Osteoblast (primary cell): ENCODE measurements at regions not wholly inside any gene's neighbourhood (a gene's known extent, or its start where the extent isn't known, plus 50 kb on each side); places are given as distances from the start of the nearest gene placed in this dataset.
"Not testable (repeated sequence)": the region's sequence is repeated elsewhere in the genome, so short reads cannot be mapped to it uniquely, and the experiment has no call there.

Source experiments
- DNase-seq: peaks from one replicate; pipeline ENCODE4 v3.0.0; 2011; ENCODE audit warnings: low spot score, mixed read lengths; ENCODE audit not compliant: insufficient read length; ENCODE audit errors: missing footprints
- H2AFZ ChIP-seq: 2 replicates; pipeline ENCODE4 v1.6.0; 2011; ENCODE audit warnings: mild to moderate bottlenecking, low read length
- H3K27ac ChIP-seq: 2 replicates; pipeline ENCODE4 v1.5.1; 2011; ENCODE audit warnings: mild to moderate bottlenecking, low read depth, low read length, moderate library complexity
- H3K27me3 ChIP-seq: 2 replicates; pipeline ENCODE4 v1.6.0; 2012; ENCODE audit warnings: mild to moderate bottlenecking, control low read depth, inconsistent platforms, low read length, moderate library complexity; ENCODE audit not compliant: insufficient read depth
- H3K36me3 ChIP-seq: 2 replicates; pipeline ENCODE4 v1.5.1; 2011; ENCODE audit warnings: mild to moderate bottlenecking, low read length, control low read depth, moderate library complexity; ENCODE audit not compliant: insufficient read depth
- H3K4me1 ChIP-seq: 2 replicates; pipeline ENCODE4 v1.5.1; 2011; ENCODE audit warnings: mild to moderate bottlenecking, low read length, control low read depth, moderate library complexity; ENCODE audit not compliant: insufficient read depth
- H3K4me2 ChIP-seq: 2 replicates; pipeline ENCODE4 v1.6.0; 2011; ENCODE audit warnings: mild to moderate bottlenecking, low read length; ENCODE audit not compliant: insufficient read depth
- H3K4me3 ChIP-seq: fragments of 200-600 bp; sonication (generic); 3 replicates; pipeline ENCODE4 v1.5.1; 2012; ENCODE audit warnings: mild to moderate bottlenecking, low read length, inconsistent platforms; ENCODE audit not compliant: insufficient read depth
- H3K79me2 ChIP-seq: 2 replicates; pipeline ENCODE4 v1.6.0; 2012; ENCODE audit warnings: mild to moderate bottlenecking, low read length, control low read depth, inconsistent platforms; ENCODE audit not compliant: insufficient read depth
- H3K9me3 ChIP-seq: 2 replicates; pipeline ENCODE4 v1.5.1; 2011; ENCODE audit warnings: low read depth, low read length, control low read depth
- H4K20me1 ChIP-seq: 2 replicates; pipeline ENCODE4 v1.6.0; 2012; ENCODE audit warnings: mild to moderate bottlenecking, low read length, control low read depth; ENCODE audit not compliant: insufficient read depth
- TF ChIP-seq, protein P1 (sequence below): IDR thresholded peaks from 2 replicates; pipeline ENCODE4 v1.5.1; 2011; ENCODE audit warnings: mild to moderate bottlenecking, low read depth, low read length, moderate library complexity; ENCODE audit errors: extremely low read depth

DNA sequence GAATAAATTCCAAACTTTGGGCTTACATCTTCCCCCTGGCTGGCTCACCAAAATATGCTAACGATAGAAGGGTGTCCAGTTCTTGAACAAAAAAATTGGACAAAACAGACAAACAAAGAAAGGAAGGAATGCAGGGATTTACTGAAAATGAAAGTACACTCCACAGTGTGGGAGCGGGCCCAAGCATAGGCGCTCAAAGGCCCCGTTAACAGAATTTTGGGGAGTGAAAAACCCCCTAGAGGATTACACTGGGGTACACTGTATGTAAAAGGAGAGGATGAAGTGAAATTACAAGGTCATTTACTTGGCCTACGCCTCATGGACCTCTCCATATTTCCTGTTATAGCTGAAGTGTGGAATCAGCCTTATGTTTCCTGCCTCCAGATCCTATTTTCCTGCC is 899.7 kb downstream of the DSC3 start:
- Histone ChIP-seq H3K4me2 (no peak overlapping the region), H4K20me1 (no peaks in the 10 kb centered on the region), H2AFZ (no peak overlapping the region), H3K36me3 (no peaks in the 10 kb centered on the region), H3K79me2 (no peaks in the 10 kb centered on the region), H3K27ac (no peak overlapping the region), H3K4me1 (no peaks in the 10 kb centered on the region), H3K4me3 (no peak overlapping the region), H3K27me3 (no peaks in the 10 kb centered on the region), H3K9me3 (peaks cover 4% of the 10 kb centered on the region)
- TF ChIP-seq, protein P1, sequence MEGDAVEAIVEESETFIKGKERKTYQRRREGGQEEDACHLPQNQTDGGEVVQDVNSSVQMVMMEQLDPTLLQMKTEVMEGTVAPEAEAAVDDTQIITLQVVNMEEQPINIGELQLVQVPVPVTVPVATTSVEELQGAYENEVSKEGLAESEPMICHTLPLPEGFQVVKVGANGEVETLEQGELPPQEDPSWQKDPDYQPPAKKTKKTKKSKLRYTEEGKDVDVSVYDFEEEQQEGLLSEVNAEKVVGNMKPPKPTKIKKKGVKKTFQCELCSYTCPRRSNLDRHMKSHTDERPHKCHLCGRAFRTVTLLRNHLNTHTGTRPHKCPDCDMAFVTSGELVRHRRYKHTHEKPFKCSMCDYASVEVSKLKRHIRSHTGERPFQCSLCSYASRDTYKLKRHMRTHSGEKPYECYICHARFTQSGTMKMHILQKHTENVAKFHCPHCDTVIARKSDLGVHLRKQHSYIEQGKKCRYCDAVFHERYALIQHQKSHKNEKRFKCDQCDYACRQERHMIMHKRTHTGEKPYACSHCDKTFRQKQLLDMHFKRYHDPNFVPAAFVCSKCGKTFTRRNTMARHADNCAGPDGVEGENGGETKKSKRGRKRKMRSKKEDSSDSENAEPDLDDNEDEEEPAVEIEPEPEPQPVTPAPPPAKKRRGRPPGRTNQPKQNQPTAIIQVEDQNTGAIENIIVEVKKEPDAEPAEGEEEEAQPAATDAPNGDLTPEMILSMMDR, result no peak
- no peak for DNase-seq

GRCh38 chr18:30142248-30142647 is 900.3 kb downstream of the DSC3 start:
- peaks cover 4% of the 10 kb centered on the region for H3K9me3 ChIP-seq
- DNase-seq, result no peak
- no peak overlapping the region for H2AFZ ChIP-seq
- no peaks in the 10 kb centered on the region for H4K20me1 ChIP-seq
- no peaks in the 10 kb centered on the region for H3K36me3 ChIP-seq
- H3K4me2 ChIP-seq, result no peak overlapping the region
- TF ChIP-seq, protein P1, result no peak
- H3K79me2 ChIP-seq, result no peaks in the 10 kb centered on the region
- no peak overlapping the region for H3K4me3 ChIP-seq
- H3K27ac ChIP-seq, result no peak overlapping the region
- no peaks in the 10 kb centered on the region for H3K4me1 ChIP-seq
- no peaks in the 10 kb centered on the region for H3K27me3 ChIP-seq

- H3K9me3 ChIP-seq, DNase-seq, H3K79me2 ChIP-seq: not testable (repeated sequence)
Measured at GRCh38 chr18:30141506-30141905, 901.0 kb downstream of the DSC3 start.

GRCh38 chr18:30139631-30140287 is 902.8 kb downstream of the DSC3 start:
- Histone ChIP-seq H2AFZ (no peak overlapping the region), H3K4me3 (no peak overlapping the region), H3K4me1 (no peaks in the 10 kb centered on the region), H3K36me3 (no peaks in the 10 kb centered on the region), H3K4me2 (no peak overlapping the region), H3K79me2 (no peaks in the 10 kb centered on the region), H3K27ac (no peak overlapping the region), H4K20me1 (no peaks in the 10 kb centered on the region), H3K9me3 (peaks cover 4% of the 10 kb centered on the region), H3K27me3 (no peaks in the 10 kb centered on the region)
- no peak for DNase-seq
- TF ChIP-seq, protein P1, result no peak

More at GRCh38 chr18:30141506-30141905, 901.0 kb downstream of the DSC3 start:
- not testable (repeated sequence) for H3K4me2 ChIP-seq, H4K20me1 ChIP-seq, H3K27ac ChIP-seq, H3K36me3 ChIP-seq, H3K27me3 ChIP-seq, H3K4me1 ChIP-seq, H2AFZ ChIP-seq, H3K4me3 ChIP-seq
